ENCODE measurements at regions not wholly inside any gene's neighbourhood (a gene's known extent, or its start where the extent isn't known, plus 50 kb on each side); places are given as distances from the start of the nearest gene placed in this dataset.

- CTCF ChIA-PET: no interaction called here
- Histone ChIP-seq H3K27me3 (ENCODE audit: control insufficient read depth in 2 of 2, insufficient read depth in 2 of 2, low read length in 2 of 2) (no peaks in the 10 kb centered on the region), H3K27ac (ENCODE audit: low read depth, low read length) (no peak overlapping the region), H3K9me3 (ENCODE audit: control insufficient read depth in 2 of 3, low read length in 3 of 3) (no peaks in the 10 kb centered on the region), H3K4me1 (ENCODE audit: control insufficient read depth in 2 of 2, insufficient read depth in 2 of 2, low read length in 2 of 2) (no peaks in the 10 kb centered on the region), H3K36me3 (ENCODE audit: control insufficient read depth in 2 of 3, insufficient read depth in 3 of 3, low read length in 3 of 3) (no peaks in the 10 kb centered on the region), H3K4me3 (ENCODE audit: low read length) (no peak overlapping the region)
- POLR2A ChIA-PET: no interaction called here
- ATAC-seq: no peak
- peaks cover 2 to 29% (median 12%) of the 10 kb centered on the region in 5 donors for H3K27me3 Mint-ChIP-seq
- H3K4me1 Mint-ChIP-seq: no peaks in the 10 kb centered on the region
- DNase-seq: no peak
- H3K27ac Mint-ChIP-seq: no peak overlapping the region
- H3K36me3 Mint-ChIP-seq: no peaks in the 10 kb centered on the region
- intact Hi-C loops (cut with micrococcal nuclease): no loop called here
- H3K4me3 Mint-ChIP-seq: no peak overlapping the region
- peaks cover 0 to 2% (median 0%) of the 10 kb centered on the region in 11 donors for H3K9me3 Mint-ChIP-seq
Measured at GRCh38 chr4:16337936-16338335, 111.7 kb upstream of the TAPT1 start.

- intact Hi-C loops (cut with micrococcal nuclease): no loop called here
- DNase-seq (no peak), ATAC-seq (no peak)
- no peaks in the 10 kb centered on the region for H3K27me3 ChIP-seq (ENCODE audit: control insufficient read depth in 2 of 2, insufficient read depth in 2 of 2, low read length in 2 of 2)
- CTCF ChIA-PET: no interaction called here
- POLR2A ChIA-PET: no interaction called here
- H3K36me3 ChIP-seq (ENCODE audit: control insufficient read depth in 2 of 3, insufficient read depth in 3 of 3, low read length in 3 of 3): no peaks in the 10 kb centered on the region
- no peak overlapping the region for H3K4me3 ChIP-seq (ENCODE audit: low read length)
- H3K27me3 Mint-ChIP-seq: peaks cover 0 to 25% (median 5%) of the 10 kb centered on the region in 5 donors
- H3K4me1 Mint-ChIP-seq: no peaks in the 10 kb centered on the region
- H3K27ac Mint-ChIP-seq: no peak overlapping the region
- no peaks in the 10 kb centered on the region for H3K4me1 ChIP-seq (ENCODE audit: control insufficient read depth in 2 of 2, insufficient read depth in 2 of 2, low read length in 2 of 2)
- peaks cover 0 to 3% (median 0%) of the 10 kb centered on the region in 11 donors for H3K9me3 Mint-ChIP-seq
- H3K36me3 Mint-ChIP-seq: no peaks in the 10 kb centered on the region
- H3K4me3 Mint-ChIP-seq: no peak overlapping the region
- H3K9me3 ChIP-seq (ENCODE audit: control insufficient read depth in 2 of 3, low read length in 3 of 3): no peaks in the 10 kb centered on the region
- no peak overlapping the region for H3K27ac ChIP-seq (ENCODE audit: low read depth, low read length)
Measured at GRCh38 chr4:16334601-16335000, 108.3 kb upstream of the TAPT1 start.

- Mint-ChIP-seq H3K4me3 (no peak overlapping the region), H3K4me1 (peaks cover 0 to 2% (median 0%) of the 10 kb centered on the region in 7 donors), H3K27ac (no peak overlapping the region), H3K27me3 (peaks cover 0 to 25% (median 14%) of the 10 kb centered on the region in 5 donors), H3K36me3 (no peaks in the 10 kb centered on the region), H3K9me3 (peaks cover 0 to 3% (median 0%) of the 10 kb centered on the region in 11 donors)
- Histone ChIP-seq H3K27me3 (ENCODE audit: control insufficient read depth in 2 of 2, insufficient read depth in 2 of 2, low read length in 2 of 2) (no peaks in the 10 kb centered on the region), H3K4me1 (ENCODE audit: control insufficient read depth in 2 of 2, insufficient read depth in 2 of 2, low read length in 2 of 2) (no peaks in the 10 kb centered on the region), H3K4me3 (ENCODE audit: low read length) (no peak overlapping the region), H3K36me3 (ENCODE audit: control insufficient read depth in 2 of 3, insufficient read depth in 3 of 3, low read length in 3 of 3) (no peaks in the 10 kb centered on the region), H3K27ac (ENCODE audit: low read depth, low read length) (no peak overlapping the region), H3K9me3 (ENCODE audit: control insufficient read depth in 2 of 3, low read length in 3 of 3) (no peaks in the 10 kb centered on the region)
- ChIA-PET POLR2A (no interaction called here), CTCF (no interaction called here)
- ATAC-seq: no peak
- no peak for DNase-seq
- intact Hi-C loops (cut with micrococcal nuclease): no loop called here
Measured at GRCh38 chr4:16329797-16330134, 103.5 kb upstream of the TAPT1 start.

GRCh38 chr4:16329125-16329796 is 103.0 kb upstream of the TAPT1 start:
- CTCF ChIA-PET: no interaction called here

GRCh38 chr4:16322183-16322582 is 95.9 kb upstream of the TAPT1 start:
- Histone ChIP-seq H3K27me3 (ENCODE audit: control insufficient read depth in 2 of 2, insufficient read depth in 2 of 2, low read length in 2 of 2) (no peaks in the 10 kb centered on the region), H3K36me3 (ENCODE audit: control insufficient read depth in 2 of 3, insufficient read depth in 3 of 3, low read length in 3 of 3) (no peaks in the 10 kb centered on the region), H3K4me3 (ENCODE audit: low read length) (no peak overlapping the region), H3K9me3 (ENCODE audit: control insufficient read depth in 2 of 3, low read length in 3 of 3) (no peaks in the 10 kb centered on the region), H3K4me1 (ENCODE audit: control insufficient read depth in 2 of 2, insufficient read depth in 2 of 2, low read length in 2 of 2) (no peaks in the 10 kb centered on the region), H3K27ac (ENCODE audit: low read depth, low read length) (no peak overlapping the region)
- ChIA-PET POLR2A (no interaction called here), CTCF (no interaction called here)
- peaks cover 0 to 2% (median 0%) of the 10 kb centered on the region in 7 donors for H3K4me1 Mint-ChIP-seq
- H3K27ac Mint-ChIP-seq: no peak overlapping the region
- DNase-seq: no peak
- ATAC-seq: no peak
- intact Hi-C loops (cut with micrococcal nuclease): no loop called here
- no peaks in the 10 kb centered on the region for H3K36me3 Mint-ChIP-seq
- H3K27me3 Mint-ChIP-seq: peaks cover 2 to 27% (median 17%) of the 10 kb centered on the region in 5 donors
- peaks cover 0 to 16% (median 4%) of the 10 kb centered on the region in 11 donors for H3K9me3 Mint-ChIP-seq
- no peak overlapping the region for H3K4me3 Mint-ChIP-seq

More at GRCh38 chr4:16329125-16329796, 103.0 kb upstream of the TAPT1 start:
- H3K36me3 ChIP-seq (ENCODE audit: control insufficient read depth in 2 of 3, insufficient read depth in 3 of 3, low read length in 3 of 3): no peaks in the 10 kb centered on the region
- H3K27ac ChIP-seq (ENCODE audit: low read depth, low read length): no peak overlapping the region
- DNase-seq (no peak), ATAC-seq (no peak)
- peaks cover 0 to 3% (median 0%) of the 10 kb centered on the region in 11 donors for H3K9me3 Mint-ChIP-seq
- H3K27ac Mint-ChIP-seq: no peak overlapping the region
- no peaks in the 10 kb centered on the region for H3K9me3 ChIP-seq (ENCODE audit: control insufficient read depth in 2 of 3, low read length in 3 of 3)
- no peaks in the 10 kb centered on the region for H3K36me3 Mint-ChIP-seq
- H3K27me3 Mint-ChIP-seq: peaks cover 0 to 20% (median 14%) of the 10 kb centered on the region in 5 donors
- H3K4me1 ChIP-seq (ENCODE audit: control insufficient read depth in 2 of 2, insufficient read depth in 2 of 2, low read length in 2 of 2): no peaks in the 10 kb centered on the region
- POLR2A ChIA-PET: no interaction called here
- peaks cover 0 to 2% (median 0%) of the 10 kb centered on the region in 7 donors for H3K4me1 Mint-ChIP-seq
- H3K27me3 ChIP-seq (ENCODE audit: control insufficient read depth in 2 of 2, insufficient read depth in 2 of 2, low read length in 2 of 2): no peaks in the 10 kb centered on the region
- H3K4me3 Mint-ChIP-seq: no peak overlapping the region
- intact Hi-C loops (cut with micrococcal nuclease): no loop called here
- H3K4me3 ChIP-seq (ENCODE audit: low read length): no peak overlapping the region

- ATAC-seq (no peak), DNase-seq (no peak)
- no peaks in the 10 kb centered on the region for H3K36me3 ChIP-seq (ENCODE audit: control insufficient read depth in 2 of 3, insufficient read depth in 3 of 3, low read length in 3 of 3)
Measured at GRCh38 chr4:16315456-16315855, 89.2 kb upstream of the TAPT1 start.

GRCh38 chr4:16310606-16311005 is 84.3 kb upstream of the TAPT1 start:
- ChIA-PET CTCF (no interaction called here), POLR2A (no interaction called here)
- H3K4me1 Mint-ChIP-seq: no peaks in the 10 kb centered on the region
- intact Hi-C loops (cut with micrococcal nuclease): no loop called here
- H3K27me3 Mint-ChIP-seq: peaks cover 0 to 7% (median 0%) of the 10 kb centered on the region in 5 donors
- peaks cover 0 to 2% (median 0%) of the 10 kb centered on the region in 11 donors for H3K9me3 Mint-ChIP-seq
- Histone ChIP-seq H3K4me1 (ENCODE audit: control insufficient read depth in 2 of 2, insufficient read depth in 2 of 2, low read length in 2 of 2) (no peaks in the 10 kb centered on the region), H3K4me3 (ENCODE audit: low read length) (no peak overlapping the region), H3K9me3 (ENCODE audit: control insufficient read depth in 2 of 3, low read length in 3 of 3) (no peaks in the 10 kb centered on the region), H3K27me3 (ENCODE audit: control insufficient read depth in 2 of 2, insufficient read depth in 2 of 2, low read length in 2 of 2) (no peaks in the 10 kb centered on the region), H3K27ac (ENCODE audit: low read depth, low read length) (no peak overlapping the region), H3K36me3 (ENCODE audit: control insufficient read depth in 2 of 3, insufficient read depth in 3 of 3, low read length in 3 of 3) (no peaks in the 10 kb centered on the region)
- H3K4me3 Mint-ChIP-seq: no peak overlapping the region
- H3K36me3 Mint-ChIP-seq: no peaks in the 10 kb centered on the region
- H3K27ac Mint-ChIP-seq: no peak overlapping the region
- no peak for ATAC-seq
- DNase-seq: no peak

More at GRCh38 chr4:16315456-16315855, 89.2 kb upstream of the TAPT1 start:
- Mint-ChIP-seq H3K4me3 (no peak overlapping the region), H3K27me3 (peaks cover 0 to 12% (median 0%) of the 10 kb centered on the region in 5 donors), H3K4me1 (no peaks in the 10 kb centered on the region), H3K36me3 (no peaks in the 10 kb centered on the region), H3K9me3 (peaks cover 0 to 4% (median 0%) of the 10 kb centered on the region in 11 donors), H3K27ac (no peak overlapping the region)
- H3K4me1 ChIP-seq (ENCODE audit: control insufficient read depth in 2 of 2, insufficient read depth in 2 of 2, low read length in 2 of 2): no peaks in the 10 kb centered on the region
- CTCF ChIA-PET: no interaction called here
- POLR2A ChIA-PET: no interaction called here
- H3K4me3 ChIP-seq (ENCODE audit: low read length): no peak overlapping the region
- intact Hi-C loops (cut with micrococcal nuclease): no loop called here
- no peaks in the 10 kb centered on the region for H3K9me3 ChIP-seq (ENCODE audit: control insufficient read depth in 2 of 3, low read length in 3 of 3)
- no peak overlapping the region for H3K27ac ChIP-seq (ENCODE audit: low read depth, low read length)
- no peaks in the 10 kb centered on the region for H3K27me3 ChIP-seq (ENCODE audit: control insufficient read depth in 2 of 2, insufficient read depth in 2 of 2, low read length in 2 of 2)

Measured in naive thymus-derived CD4-positive, alpha-beta T cell (primary cell).